ENCODE measurements at regions not wholly inside any gene's neighbourhood (a gene's known extent, or its start where the extent isn't known, plus 50 kb on each side); places are given as distances from the start of the nearest gene placed in this dataset.

GRCh38 chr12:126157575-126157966 is 1092.3 kb downstream of the AACS start:
- TF ChIP-seq EZH2phosphoT487 (IDR thresholded peaks at IDR 0.05; ENCODE audit: insufficient read depth, low read depth) (no peak), EZH2 (IDR thresholded peaks at IDR 0.05; ENCODE audit: insufficient read depth, poor library complexity, severe bottlenecking) (no peak)

Data from GM23248 (cell line).